IMR-90 (cell line): ENCODE measurements at regions not wholly inside any gene's neighbourhood (a gene's known extent, or its start where the extent isn't known, plus 50 kb on each side); places are given as distances from the start of the nearest gene placed in this dataset.

Experiments used
- ATAC-seq: fragments of 200-7000 bp; cut with Tn5 transposase; 2 replicates; pipeline ENCODE4 v1.9.1; 2020; ENCODE audit warnings: low read depth, mild to moderate bottlenecking, moderate library complexity
- BruUV-seq: library from RNA; stranded (reverse); fragments of 400-500 nt; replicated peaks from 2 replicates; lab custom pipeline; 2021; lab: Mats Ljungman, UMichigan
- CTCF ChIA-PET: fragments of 300-600 bp; formaldehyde crosslinking; extraction: SDS; loops from one replicate; lab custom pipeline; 2021; ENCODE audit warnings: antibody characterized with exemption; lab: Yijun Ruan, JAX
- POLR2A ChIA-PET: fragments of 300-600 bp; sonication (Branson Sonifier 250); formaldehyde crosslinking; loops from one replicate; lab custom pipeline; 2022; ENCODE audit warnings: antibody characterized with exemption; ENCODE audit not compliant: unreplicated experiment; lab: Charles Lee
- DNase-seq: peaks from one replicate; pipeline ENCODE4 v3.0.0; 2013
- H2AFZ ChIP-seq: replicated peaks from 2 replicates; pipeline ENCODE3; 2013; ENCODE audit warnings: low read length, mild to moderate bottlenecking; ENCODE audit not compliant: poor library complexity
- H2AK5ac ChIP-seq: 2 replicates; pipeline ENCODE4 v1.6.1; 2013; ENCODE audit warnings: low read depth, low read length, inconsistent platforms
- H2AK9ac ChIP-seq: replicated peaks from 2 replicates; pipeline ENCODE3; 2013; ENCODE audit warnings: mild to moderate bottlenecking, low read depth, low read length, moderate library complexity; ENCODE audit not compliant: poor library complexity
- H2BK120ac ChIP-seq: 2 replicates; pipeline ENCODE4 v1.6.1; 2013; ENCODE audit warnings: low read depth, low read length, inconsistent platforms
- H2BK15ac ChIP-seq: 3 replicates; pipeline ENCODE4 v1.6.1; 2013; ENCODE audit warnings: low read depth, low read length, inconsistent platforms
- H2BK20ac ChIP-seq: 2 replicates; pipeline ENCODE4 v1.6.1; 2013; ENCODE audit warnings: low read depth, mild to moderate bottlenecking, inconsistent platforms, low read length, moderate library complexity
- H2BK5ac ChIP-seq: 2 replicates; pipeline ENCODE4 v1.6.1; 2013; ENCODE audit warnings: mild to moderate bottlenecking, low read depth, low read length, inconsistent platforms; ENCODE audit not compliant: poor library complexity, severe bottlenecking
- H3K14ac ChIP-seq: replicated peaks from 2 replicates; pipeline ENCODE4 v1.6.1; 2013; ENCODE audit warnings: low read depth, low read length, inconsistent platforms
- H3K18ac ChIP-seq: 2 replicates; pipeline ENCODE4 v1.6.1; 2013; ENCODE audit warnings: low read depth, low read length, control low read depth
- H3K23ac ChIP-seq: 2 replicates; pipeline ENCODE4 v1.6.1; 2013; ENCODE audit warnings: low read depth, low read length, inconsistent platforms
- H3K27ac ChIP-seq: 2 replicates; pipeline ENCODE4 v1.5.1; 2013; ENCODE audit warnings: mild to moderate bottlenecking, control low read depth, low read length; ENCODE audit not compliant: insufficient read depth
- H3K27me3 ChIP-seq: 2 replicates; pipeline ENCODE4 v1.6.1; 2013; ENCODE audit warnings: low read length; ENCODE audit not compliant: control insufficient read depth, insufficient read depth
- H3K36me3 ChIP-seq: 2 replicates; pipeline ENCODE4 v1.6.1; 2013; ENCODE audit warnings: low read length, mixed read lengths; ENCODE audit not compliant: control insufficient read depth, insufficient read depth
- H3K4ac ChIP-seq: 2 replicates; pipeline ENCODE4 v1.6.1; 2013; ENCODE audit warnings: low read depth, low read length, inconsistent platforms
- H3K4me1 ChIP-seq: 2 replicates; pipeline ENCODE4 v1.6.1; 2013; ENCODE audit warnings: low read length, mixed read lengths; ENCODE audit not compliant: control insufficient read depth, insufficient read depth
- H3K4me2 ChIP-seq: 2 replicates; pipeline ENCODE4 v1.6.1; 2013; ENCODE audit warnings: low read depth, mild to moderate bottlenecking, control low read depth, low read length, moderate library complexity
- H3K4me3 ChIP-seq: 2 replicates; pipeline ENCODE4 v1.5.1; 2013; ENCODE audit warnings: low read depth, mild to moderate bottlenecking, control low read depth, low read length, moderate library complexity; ENCODE audit not compliant: insufficient read depth
- H3K56ac ChIP-seq: 2 replicates; pipeline ENCODE4 v1.6.1; 2013; ENCODE audit warnings: low read length, inconsistent platforms; ENCODE audit not compliant: insufficient read depth; ENCODE audit errors: extremely low read depth
- H3K79me1 ChIP-seq, 2 experiments: 2 replicates each; pipeline ENCODE4 v1.6.1; 2013; ENCODE audit warnings: low read length in 2 of 2, inconsistent platforms in 1 of 2, low read depth in 1 of 2
- H3K9ac ChIP-seq: 2 replicates; pipeline ENCODE4 v1.6.1; 2013; ENCODE audit warnings: low read depth, low read length, control low read depth
- H3K9me1 ChIP-seq: 2 replicates; pipeline ENCODE4 v1.6.1; 2013; ENCODE audit warnings: low read length, inconsistent platforms; ENCODE audit not compliant: insufficient read depth
- H3K9me3 ChIP-seq: 2 replicates; pipeline ENCODE4 v1.6.1; 2013; ENCODE audit warnings: low read length; ENCODE audit not compliant: control insufficient read depth, insufficient read depth
- H4K20me1 ChIP-seq: 2 replicates; pipeline ENCODE4 v1.6.1; 2013; ENCODE audit warnings: low read length, inconsistent platforms; ENCODE audit not compliant: insufficient read depth
- H4K5ac ChIP-seq: 2 replicates; pipeline ENCODE4 v1.6.1; 2013; ENCODE audit warnings: mild to moderate bottlenecking, low read depth, low read length, control low read depth
- H4K8ac ChIP-seq, 2 experiments: 2 replicates each; pipeline ENCODE4 v1.6.1; 2013; ENCODE audit warnings: low read depth in 2 of 2, low read length in 2 of 2, control low read depth in 1 of 2, inconsistent platforms in 1 of 2
- H4K91ac ChIP-seq: 2 replicates; pipeline ENCODE4 v1.6.1; 2013; ENCODE audit warnings: low read depth, low read length, inconsistent platforms; ENCODE audit not compliant: insufficient read depth
- RFX5 ChIP-seq: IDR thresholded peaks from 2 replicates; pipeline ENCODE4 v1.8.0; 2012; ENCODE audit warnings: low read depth, mild to moderate bottlenecking, low read length, moderate library complexity
- WGBS, 2 experiments: methylation state at CpG; one replicate each; pipeline versions ENCODE4 v1.1.5 to v1.1.7; 2013; ENCODE audit warnings: missing lambda C conversion rate in 2 of 2; ENCODE audit not compliant: insufficient read length in 1 of 2; ENCODE audit errors: extremely low coverage in 2 of 2; 5-methylcytosine and 5-hydroxymethylcytosine counted together
- dilution Hi-C: fragments of 300-500 bp; cut with HindIII; formaldehyde crosslinking; loops from one replicate; pipeline ENCODE4 v1.14.3; 2018; ENCODE audit warnings: low sequenced_read_pairs; ENCODE audit not compliant: unreplicated experiment
- in situ Hi-C: fragments of 300-500 bp; cut with MboI; formaldehyde crosslinking; loops from 3 replicates; pipeline ENCODE4 v1.14.3; 2019; ENCODE audit warnings: low sequenced_read_pairs, inconsistent platforms, mixed read lengths
- intact Hi-C: fragments of 100-400 bp; cut with micrococcal nuclease; formaldehyde crosslinking; loops from 2 replicates; pipeline ENCODE4 v1.10.0; 2022

GRCh38 chr13:58239774-58240268, 608.3 kb downstream of the PCDH17 start:
- ATAC-seq (no peak), DNase-seq (no peak)
- H3K36me3 ChIP-seq: no peaks in the 10 kb centered on the region
- no peak overlapping the region for H2BK120ac ChIP-seq
- H4K20me1 ChIP-seq: no peaks in the 10 kb centered on the region
- no peak for TF ChIP-seq RFX5
- BruUV-seq: no TSS peak
- peaks cover 15% of the 10 kb centered on the region for H3K9me3 ChIP-seq
- H3K27ac ChIP-seq: no peak overlapping the region
- no peak overlapping the region for H3K56ac ChIP-seq
- WGBS, 2 experiments: no CpG with 5 or more reads among the region's 9 CpGs
- no peak overlapping the region for H3K4me2 ChIP-seq
- in situ Hi-C loops: no loop called here
- no peak overlapping the region for H3K18ac ChIP-seq
- no peaks in the 10 kb centered on the region for H3K4me1 ChIP-seq
- H3K4me3 ChIP-seq: no peak overlapping the region
- no peak overlapping the region for H2AK9ac ChIP-seq
- no peak overlapping the region for H2BK20ac ChIP-seq
- intact Hi-C loops: no loop called here
- H3K14ac ChIP-seq: no peak overlapping the region
- no peak overlapping the region for H3K9ac ChIP-seq
- no peaks in the 10 kb centered on the region for H3K79me1 ChIP-seq
- dilution Hi-C loops: no loop called here
- ChIA-PET POLR2A (no interaction called here), CTCF (no interaction called here)
- no peak overlapping the region for H3K23ac ChIP-seq
- H4K5ac ChIP-seq: no peak overlapping the region
- no peak overlapping the region for H3K4ac ChIP-seq
- H3K9me1 ChIP-seq: no peaks in the 10 kb centered on the region
- no peak overlapping the region for H2BK5ac ChIP-seq
- H2AK5ac ChIP-seq: no peak overlapping the region
- H4K91ac ChIP-seq: no peak overlapping the region
- H2BK15ac ChIP-seq: no peak overlapping the region
- no peaks in the 10 kb centered on the region for H3K27me3 ChIP-seq
- H2AFZ ChIP-seq: no peak overlapping the region
- no peak overlapping the region for H4K8ac ChIP-seq
